ENCODE measurements at regions not wholly inside any gene's neighbourhood (a gene's known extent, or its start where the extent isn't known, plus 50 kb on each side); places are given as distances from the start of the nearest gene placed in this dataset.

DNA sequence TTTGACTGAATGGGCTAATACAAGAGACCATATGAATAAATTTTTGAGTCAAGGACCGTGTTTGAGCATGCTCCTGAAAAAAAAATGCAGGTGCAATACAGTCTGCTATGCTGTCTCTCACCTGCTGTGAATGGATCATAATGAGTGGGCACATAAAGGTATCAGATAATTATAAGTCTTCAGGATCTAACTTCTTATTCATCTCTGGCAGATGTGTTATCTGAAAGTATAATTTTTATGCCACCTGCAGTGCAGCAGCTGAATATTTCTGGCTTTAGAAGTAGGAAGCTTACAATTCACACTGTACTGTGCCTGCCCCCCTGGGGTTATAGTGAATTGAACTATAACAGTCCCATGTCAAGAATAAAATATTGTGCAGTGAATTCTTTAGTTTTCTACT lies 333.3 kb downstream of the MRPL39 start:
- Histone ChIP-seq H3K9me3 (ENCODE audit: low read depth, low read length) (no peaks in the 10 kb centered on the region), H3K27ac (ENCODE audit: low read depth, low read length) (no peak overlapping the region), H2AFZ (ENCODE audit: low read length) (no peak overlapping the region), H3K27me3 (ENCODE audit: insufficient read depth, low read length) (no peaks in the 10 kb centered on the region), H3K4me2 (ENCODE audit: insufficient read depth, low read length) (no peak overlapping the region), H3K36me3 (ENCODE audit: insufficient read depth, low read length) (no peaks in the 10 kb centered on the region), H3K79me2 (ENCODE audit: insufficient read depth, low read length) (no peaks in the 10 kb centered on the region), H3K4me1 (ENCODE audit: insufficient read depth, low read length) (no peaks in the 10 kb centered on the region), H3K4me3 (ENCODE audit: insufficient read depth, low read length) (no peak overlapping the region), H4K20me1 (ENCODE audit: insufficient read depth, low read length) (no peaks in the 10 kb centered on the region)
- DNase-seq (ENCODE audit: insufficient read length, low spot score, missing footprints): no peak
- no peak for TF ChIP-seq CTCF (IDR thresholded peaks at IDR 0.05; ENCODE audit: extremely low read depth, low read depth, low read length)

- Histone ChIP-seq H3K79me2 (ENCODE audit: insufficient read depth, low read length) (no peaks in the 10 kb centered on the region), H3K4me3 (ENCODE audit: insufficient read depth, low read length) (no peak overlapping the region), H4K20me1 (ENCODE audit: insufficient read depth, low read length) (no peaks in the 10 kb centered on the region), H3K27ac (ENCODE audit: low read depth, low read length) (no peak overlapping the region), H2AFZ (ENCODE audit: low read length) (no peak overlapping the region), H3K36me3 (ENCODE audit: insufficient read depth, low read length) (no peaks in the 10 kb centered on the region), H3K4me1 (ENCODE audit: insufficient read depth, low read length) (no peaks in the 10 kb centered on the region), H3K9me3 (ENCODE audit: low read depth, low read length) (no peaks in the 10 kb centered on the region), H3K27me3 (ENCODE audit: insufficient read depth, low read length) (no peaks in the 10 kb centered on the region), H3K4me2 (ENCODE audit: insufficient read depth, low read length) (no peak overlapping the region)
- peak; percentile 25 for DNase-seq (ENCODE audit: insufficient read length, low spot score, missing footprints)
- no peak for TF ChIP-seq CTCF (IDR thresholded peaks at IDR 0.05; ENCODE audit: extremely low read depth, low read depth, low read length)
Measured at GRCh38 chr21:25254491-25255174, 352.6 kb downstream of the MRPL39 start.

GRCh38 chr21:25246546-25246945 lies 360.7 kb downstream of the MRPL39 start:
- H3K27me3 ChIP-seq (ENCODE audit: insufficient read depth, low read length): no peaks in the 10 kb centered on the region
- no peak overlapping the region for H3K4me2 ChIP-seq (ENCODE audit: insufficient read depth, low read length)
- H4K20me1 ChIP-seq (ENCODE audit: insufficient read depth, low read length): no peaks in the 10 kb centered on the region
- no peak overlapping the region for H3K27ac ChIP-seq (ENCODE audit: low read depth, low read length)
- H3K79me2 ChIP-seq (ENCODE audit: insufficient read depth, low read length): no peaks in the 10 kb centered on the region
- no peaks in the 10 kb centered on the region for H3K36me3 ChIP-seq (ENCODE audit: insufficient read depth, low read length)
- H2AFZ ChIP-seq (ENCODE audit: low read length): no peak overlapping the region
- no peak for DNase-seq (ENCODE audit: insufficient read length, low spot score, missing footprints)
- H3K4me1 ChIP-seq (ENCODE audit: insufficient read depth, low read length): no peaks in the 10 kb centered on the region
- no peak overlapping the region for H3K4me3 ChIP-seq (ENCODE audit: insufficient read depth, low read length)
- TF ChIP-seq CTCF (IDR thresholded peaks at IDR 0.05; ENCODE audit: extremely low read depth, low read depth, low read length): no peak
- H3K9me3 ChIP-seq (ENCODE audit: low read depth, low read length): no peaks in the 10 kb centered on the region

GRCh38 chr21:25244735-25245134 lies 362.5 kb downstream of the MRPL39 start:
- Histone ChIP-seq H3K4me2 (ENCODE audit: insufficient read depth, low read length) (no peak overlapping the region), H2AFZ (ENCODE audit: low read length) (no peak overlapping the region), H3K4me1 (ENCODE audit: insufficient read depth, low read length) (no peaks in the 10 kb centered on the region), H3K27ac (ENCODE audit: low read depth, low read length) (no peak overlapping the region), H3K36me3 (ENCODE audit: insufficient read depth, low read length) (no peaks in the 10 kb centered on the region), H4K20me1 (ENCODE audit: insufficient read depth, low read length) (no peaks in the 10 kb centered on the region), H3K9me3 (ENCODE audit: low read depth, low read length) (no peaks in the 10 kb centered on the region), H3K4me3 (ENCODE audit: insufficient read depth, low read length) (no peak overlapping the region), H3K27me3 (ENCODE audit: insufficient read depth, low read length) (no peaks in the 10 kb centered on the region), H3K79me2 (ENCODE audit: insufficient read depth, low read length) (no peaks in the 10 kb centered on the region)
- no peak for TF ChIP-seq CTCF (IDR thresholded peaks at IDR 0.05; ENCODE audit: extremely low read depth, low read depth, low read length)
- no peak for DNase-seq (ENCODE audit: insufficient read length, low spot score, missing footprints)
